NCI-H748 (cell line): ENCODE measurements at regions not wholly inside any gene's neighbourhood (a gene's known extent, or its start where the extent isn't known, plus 50 kb on each side); places are given as distances from the start of the nearest gene placed in this dataset.
A peak's percentile ranks its signal among the peaks of the same experiment; 100 is the strongest.

ENCODE experiments used
- DNase-seq: peaks from one replicate; lab custom pipeline; 2025; ENCODE audit not compliant: unreplicated experiment; lab: John Stamatoyannopoulos, UW

DNA sequence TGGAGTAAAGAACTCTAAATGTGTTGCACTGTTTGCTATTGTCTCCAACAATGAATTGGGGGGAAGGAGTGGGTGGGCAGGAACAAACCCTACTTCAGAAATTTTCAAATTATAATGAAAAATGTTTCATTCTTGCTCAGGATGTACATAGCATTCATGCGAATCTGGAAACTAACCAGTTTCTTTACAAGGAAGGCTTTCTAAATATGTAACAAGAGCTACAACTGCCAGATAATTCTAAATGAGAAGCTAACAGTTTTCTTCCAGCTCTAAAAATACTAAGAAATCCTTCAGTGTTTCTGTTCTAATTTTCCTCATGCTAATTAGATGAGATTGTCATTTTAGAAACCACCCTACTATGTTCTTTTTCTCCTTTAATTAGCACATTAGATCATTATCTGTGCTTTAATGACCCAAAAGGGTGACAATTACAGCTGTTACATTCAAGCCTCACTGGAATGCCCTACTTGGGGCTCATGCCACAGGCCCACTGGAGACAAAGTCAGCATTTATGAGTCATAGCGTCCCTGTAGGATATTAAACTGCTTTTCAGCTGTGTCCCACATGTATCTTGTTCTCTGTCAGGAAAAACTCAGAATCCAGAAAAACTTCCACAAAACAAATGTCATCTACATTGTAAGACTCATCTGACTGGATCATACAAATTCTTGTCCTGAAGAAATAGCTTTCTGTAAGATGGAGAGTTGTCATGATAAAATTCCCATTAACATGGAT, 804.6 kb upstream of the CXADR start:
- DNase-seq, result no peak

DNA sequence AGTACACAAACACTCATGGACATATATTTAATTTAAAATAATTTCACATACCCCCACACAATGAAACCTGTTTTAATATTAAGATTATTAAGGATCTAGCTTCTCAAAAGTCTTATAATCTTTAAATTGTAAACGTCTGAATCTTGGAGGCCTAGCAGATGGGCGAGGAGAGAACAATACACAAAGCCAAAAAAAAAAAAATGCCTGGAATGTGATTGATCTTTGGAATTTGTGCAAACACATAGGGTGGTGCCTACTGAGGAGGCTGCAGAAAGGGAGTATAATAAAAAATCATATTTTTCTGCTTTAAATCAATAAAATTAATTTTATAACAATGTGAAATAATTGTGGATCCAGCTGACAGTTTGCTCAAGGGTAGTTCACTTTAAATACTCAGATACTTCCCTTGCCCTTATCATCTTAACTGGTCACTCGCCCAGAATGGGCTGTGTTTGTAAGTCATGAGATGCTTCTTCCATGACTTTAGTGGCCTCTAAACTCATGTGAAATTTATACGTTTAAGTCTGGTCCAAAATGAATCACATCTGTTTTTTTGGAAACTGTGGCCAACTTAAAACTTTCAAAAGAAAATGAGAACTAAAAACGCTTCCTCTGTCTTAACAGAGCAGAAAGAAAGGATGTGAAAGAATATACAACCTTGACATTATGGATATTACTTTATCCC, 802.8 kb upstream of the CXADR start:
- no peak for DNase-seq

GRCh38 chr21:16711757-16712156, 801.1 kb upstream of the CXADR start:
- no peak for DNase-seq

GRCh38 chr21:16713331-16714117, 799.3 kb upstream of the CXADR start:
- no peak for DNase-seq

DNA sequence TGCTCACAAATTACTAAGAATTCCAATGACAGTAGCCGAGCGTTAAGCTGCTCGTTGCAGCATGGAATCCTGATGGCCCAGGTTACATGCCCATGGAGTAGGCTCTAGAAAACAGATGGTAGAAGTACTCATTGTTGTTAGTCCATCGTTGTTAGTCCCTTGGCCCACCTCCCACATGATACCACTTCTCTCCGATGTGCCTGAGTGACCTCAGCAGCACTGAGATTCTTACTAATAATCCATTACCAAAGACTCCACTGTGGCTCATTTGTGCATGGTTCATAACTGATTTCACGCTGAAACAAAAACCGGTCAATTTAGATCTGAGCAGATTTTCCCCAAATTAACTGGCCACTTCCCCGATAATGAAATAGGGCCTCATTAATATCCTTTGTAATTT, 772.3 kb upstream of the CXADR start:
- no peak for DNase-seq

DNA sequence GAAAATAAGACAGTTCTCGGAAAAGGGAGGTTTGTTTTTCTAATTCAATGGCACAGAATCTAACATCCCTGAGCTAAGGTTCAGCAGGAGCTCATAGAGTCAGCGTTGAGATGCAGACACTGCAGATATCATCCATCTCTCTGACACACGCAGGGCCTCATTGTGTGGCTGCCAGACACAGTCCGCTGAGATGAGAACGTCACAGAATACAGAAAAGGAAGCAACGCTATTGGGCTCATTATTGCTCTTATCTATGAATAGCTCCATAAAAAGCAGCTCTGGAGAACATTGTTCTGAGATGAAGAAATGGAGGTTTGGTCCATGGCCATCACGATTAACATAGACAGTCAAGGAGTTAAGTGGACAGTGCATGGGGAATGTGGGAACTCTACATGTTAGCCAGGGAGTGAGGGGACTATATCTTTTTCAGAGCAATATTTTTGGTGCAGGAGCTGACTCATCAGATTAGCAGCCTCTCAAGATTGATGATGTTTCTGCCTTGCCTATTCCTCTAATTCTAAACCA, 771.6 kb upstream of the CXADR start:
- DNase-seq, result no peak

GRCh38 chr21:16742131-16742641, 770.7 kb upstream of the CXADR start:
- DNase-seq, result no peak

DNA sequence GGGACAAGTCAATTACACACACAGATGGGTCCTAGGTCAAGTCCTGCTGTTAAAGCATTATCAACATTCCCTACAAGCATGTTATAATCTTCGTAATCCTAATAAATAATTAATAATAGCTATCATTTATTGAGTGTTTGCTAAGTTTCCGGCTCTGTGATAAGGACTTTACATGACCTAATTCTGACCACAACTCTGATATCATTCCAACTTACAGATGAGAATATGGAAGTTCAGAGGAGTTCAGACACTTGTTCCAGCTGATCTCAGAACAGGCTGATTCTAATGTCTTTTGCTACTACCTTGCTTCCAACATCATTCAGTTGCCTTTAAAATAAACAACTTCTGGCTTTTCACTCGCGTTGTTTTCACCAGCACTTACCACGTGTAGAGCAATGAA, 770.1 kb upstream of the CXADR start:
- DNase-seq, result no peak

DNA sequence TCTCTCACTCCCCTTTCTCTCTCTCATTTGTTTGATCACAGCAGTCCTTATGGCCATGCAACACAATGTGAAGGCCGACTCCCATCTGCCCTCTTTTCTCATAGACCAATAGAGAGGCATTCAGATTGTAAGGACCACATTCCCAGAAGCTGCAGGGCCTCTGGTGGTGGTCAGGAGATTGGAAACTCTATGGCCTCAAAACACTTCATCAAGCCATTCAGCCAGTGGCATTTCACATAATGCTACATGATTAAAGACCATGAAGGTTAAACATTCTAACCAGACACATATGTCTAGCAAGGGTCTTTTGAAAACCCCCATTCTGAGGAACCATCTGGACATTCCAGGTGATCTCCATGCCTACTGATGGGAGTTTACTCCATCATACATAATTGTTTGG, 769.5 kb upstream of the CXADR start:
- no peak for DNase-seq

DNA sequence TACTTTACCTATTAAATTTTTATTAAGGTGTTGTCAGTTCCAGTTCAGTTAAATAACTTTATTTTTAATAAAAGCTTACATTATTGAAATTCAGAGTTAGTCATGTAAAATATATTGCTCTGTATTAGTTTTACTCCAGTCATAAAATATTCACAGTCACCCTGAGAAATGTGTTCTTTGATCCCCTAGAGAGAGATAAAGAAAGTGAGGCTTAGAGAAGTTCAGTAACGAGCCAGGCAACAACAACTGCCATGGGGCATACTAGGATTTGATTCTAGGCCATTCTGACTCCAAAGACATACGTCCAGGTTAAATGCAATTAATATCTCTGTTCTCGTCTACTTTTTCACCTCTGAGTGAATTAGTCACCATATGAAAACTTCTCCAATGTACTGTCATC, 761.9 kb upstream of the CXADR start:
- DNase-seq, result no peak

- DNase-seq, result no peak
These were observed 761.0 kb upstream of the CXADR start for GRCh38 chr21:16751695-16752474.

DNA sequence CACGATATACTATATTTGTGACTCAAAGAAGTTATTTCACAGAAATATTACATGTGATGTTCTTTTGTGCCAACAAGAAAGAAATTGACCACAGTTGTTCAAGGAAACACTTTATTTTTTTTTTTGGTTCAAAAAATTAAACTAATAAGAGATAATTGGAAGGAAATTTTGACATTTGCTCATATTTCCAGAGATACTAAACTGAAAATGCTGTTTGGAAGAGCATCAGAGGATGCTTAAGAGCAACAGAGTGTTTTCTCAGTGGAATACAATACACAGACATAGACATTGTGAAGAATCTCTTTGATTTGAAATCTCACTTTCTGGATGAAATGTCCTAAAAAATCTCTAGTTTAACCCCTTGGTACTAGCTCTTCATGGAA, 760.4 kb upstream of the CXADR start:
- no peak for DNase-seq

DNA sequence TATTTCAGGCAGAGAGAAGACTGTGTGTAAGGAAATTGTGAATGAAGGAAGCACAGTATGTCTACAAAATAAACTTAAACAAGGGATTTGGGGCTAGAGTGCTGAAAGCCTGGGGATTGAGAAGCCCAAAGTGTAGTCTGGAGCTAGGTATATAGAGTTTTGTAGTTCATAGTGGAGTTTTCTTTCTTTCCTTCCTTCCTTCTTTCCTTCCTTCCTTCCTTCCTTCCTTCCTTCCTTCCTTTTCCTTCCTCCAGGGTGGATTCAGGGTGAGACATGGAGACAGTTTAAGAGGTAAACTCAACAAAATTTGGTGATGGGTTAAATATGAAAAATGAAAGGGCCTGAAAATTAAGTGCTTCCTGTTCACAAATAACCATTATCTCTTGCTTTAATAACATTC, 757.8 kb upstream of the CXADR start:
- no peak for DNase-seq

- no peak for DNase-seq
These were observed 745.6 kb upstream of the CXADR start for GRCh38 chr21:16767201-16767600.

GRCh38 chr21:16768096-16768495, 744.7 kb upstream of the CXADR start:
- DNase-seq, result no peak

- DNase-seq, result no peak
These were observed 742.6 kb upstream of the CXADR start for GRCh38 chr21:16770266-16770665.

DNA sequence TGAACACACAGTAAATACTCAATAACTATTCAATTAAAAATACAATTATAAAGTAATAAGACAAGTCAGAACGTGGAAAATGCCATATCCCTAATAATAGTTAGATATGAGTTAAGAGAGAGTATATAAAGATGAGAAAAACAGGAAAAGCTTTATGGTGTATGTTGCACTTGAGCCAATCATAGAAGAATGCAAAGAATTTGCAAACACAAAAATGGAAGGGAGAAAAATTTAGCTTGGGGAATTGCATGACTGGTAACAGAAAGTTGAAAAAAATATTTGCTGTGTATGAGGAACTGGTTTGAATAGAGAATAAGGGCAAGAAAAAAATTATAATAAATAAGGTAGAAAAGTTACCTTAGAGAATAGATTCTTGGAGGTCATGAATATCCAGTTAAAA, 739.6 kb upstream of the CXADR start:
- no peak for DNase-seq

- peak; percentile 10 for DNase-seq
These were observed 737.8 kb upstream of the CXADR start for GRCh38 chr21:16775076-16775475.

GRCh38 chr21:16777041-16777720, 735.7 kb upstream of the CXADR start:
- no peak for DNase-seq

DNA sequence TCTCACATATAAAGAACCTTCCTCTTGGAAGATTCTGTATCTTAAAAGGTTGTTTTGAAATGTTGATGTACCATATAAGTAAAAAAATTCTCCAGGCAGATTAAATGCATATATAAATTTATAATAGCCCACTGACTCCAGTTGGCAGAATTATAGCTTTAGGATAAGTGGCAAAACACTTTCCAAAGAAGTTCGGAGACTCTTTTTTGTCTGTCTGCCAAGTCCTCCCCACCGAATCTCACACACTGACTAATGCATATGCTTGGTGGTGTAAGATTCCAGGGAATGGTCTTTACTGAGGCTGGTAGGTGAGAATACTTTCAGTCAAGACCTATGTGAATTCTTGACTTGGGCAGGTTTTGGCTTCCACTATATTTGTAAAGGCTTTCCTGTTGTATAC, 724.3 kb upstream of the CXADR start:
- DNase-seq, result no peak
